Upper lobe of left lung (tissue), 6 donors: ENCODE measurements at regions not wholly inside any gene's neighbourhood (a gene's known extent, or its start where the extent isn't known, plus 50 kb on each side); places are given as distances from the start of the nearest gene placed in this dataset.

Experiments
- ATAC-seq, 2 donors: fragments of 200-7000 bp; cut with Tn5 transposase; one replicate each; pipeline ENCODE4 v1.9.1; 2022; ENCODE audit warnings: mild to moderate bottlenecking in 2 of 2, moderate library complexity in 2 of 2; ENCODE audit not compliant: low FRiP score in 2 of 2
- DNase-seq, 2 donors: peaks; one replicate each; pipeline ENCODE4 v3.0.0-alpha.2; 2019 to 2020
- H3K27ac ChIP-seq, 4 donors: fragments of 200-600 bp; sonication (generic); one replicate each; pipeline ENCODE4 v1.5.1; 2016 to 2019
- H3K27me3 ChIP-seq, 4 donors: fragments of 200-600 bp; sonication (generic); one replicate each; pipeline ENCODE4 v1.5.1; 2017 to 2019
- H3K36me3 ChIP-seq, 4 donors: fragments of 200-600 bp; sonication (generic); one replicate each; pipeline ENCODE4 v1.5.1; 2016 to 2019
- H3K4me1 ChIP-seq, 4 donors: fragments of 200-600 bp; sonication (generic); one replicate each; pipeline ENCODE4 v1.5.1; 2018 to 2019
- H3K4me3 ChIP-seq, 4 donors: fragments of 200-600 bp; sonication (generic); one replicate each; pipeline ENCODE4 v1.5.1; 2017 to 2019; ENCODE audit warnings: mild to moderate bottlenecking in 2 of 4, moderate library complexity in 1 of 4
- H3K9me3 ChIP-seq, 4 donors: fragments of 200-600 bp; sonication (generic); one replicate each; pipeline ENCODE4 v1.5.1; 2018 to 2019
- CTCF ChIP-seq, 6 experiments: fragments of 450-650 bp in 4 of 6; fragments of 200-600 bp in 2 of 6; sonication (generic) in 2 of 6; IDR thresholded peaks; one replicate each; pipeline ENCODE4 v1.5.1; 2016 to 2019; ENCODE audit warnings: antibody characterized with exemption in 6 of 6
- EP300 ChIP-seq, 4 donors: sonication (generic); formaldehyde crosslinking; IDR thresholded peaks; one replicate each; pipeline ENCODE4 v1.5.1; 2017; ENCODE audit warnings: antibody characterized with exemption in 4 of 4, control low read depth in 2 of 4
- POLR2A ChIP-seq, 4 donors: fragments of 450-650 bp; IDR thresholded peaks; one replicate each; pipeline ENCODE4 v1.5.1; 2016 to 2017; ENCODE audit warnings: antibody characterized with exemption in 4 of 4, mild to moderate bottlenecking in 2 of 4
- POLR2AphosphoS5 ChIP-seq, 2 donors: sonication (generic); formaldehyde crosslinking; IDR thresholded peaks; one replicate each; pipeline ENCODE4 v1.5.1; 2017; ENCODE audit warnings: antibody characterized with exemption in 2 of 2
- WGBS, 2 donors: methylation state at CpG; one replicate each; pipeline ENCODE4 v1.1.5; 2017 to 2018; 5-methylcytosine and 5-hydroxymethylcytosine counted together
- donor health status: DM: no; HTN: no; CAD: no; lungs with moderate emphysema.
- donor health status: DM: no; HTN: yes; CAD: no; lungs with severe emphysema.

- H3K27ac ChIP-seq: no peak overlapping the region
- TF ChIP-seq POLR2AphosphoS5 (IDR thresholded peaks at IDR 0.05): no peak
- no peak for TF ChIP-seq EP300 (IDR thresholded peaks at IDR 0.05)
- no peak for TF ChIP-seq CTCF (IDR thresholded peaks at IDR 0.05)
- TF ChIP-seq POLR2A (IDR thresholded peaks at IDR 0.05): no peak
These were observed 50.1 kb upstream of the TSPAN2 start for GRCh38 chr1:115139381-115139780.

More at GRCh38 chr1:115139381-115139780, 50.1 kb upstream of the TSPAN2 start:
- H3K9me3 ChIP-seq: no peaks in the 10 kb centered on the region
- ATAC-seq (no peak), DNase-seq (peak in 1 of 2 donors; percentile 62)
- H3K4me3 ChIP-seq: no peak overlapping the region
- H3K27me3 ChIP-seq: no peaks in the 10 kb centered on the region
- 84 to 89% methylated on average over 9 of the region's 9 CpGs for WGBS, 2 donors
- H3K36me3 ChIP-seq: no peaks in the 10 kb centered on the region
- H3K4me1 ChIP-seq: peaks cover 0 to 3% (median 1%) of the 10 kb centered on the region in 4 donors
